ENCODE measurements at regions not wholly inside any gene's neighbourhood (a gene's known extent, or its start where the extent isn't known, plus 50 kb on each side); places are given as distances from the start of the nearest gene placed in this dataset.

GRCh38 chr1:234862944-234863515 is 253.1 kb upstream of the IRF2BP2 start:
- intact Hi-C loops (cut with micrococcal nuclease; ENCODE audit: unreplicated experiment) = no loop called here
- CTCF ChIA-PET (ENCODE audit: low intra/inter-chr PET ratio, low total read pairs) = no interaction called here
- peak overlapping the region; percentile 71 for H3K4me2 ChIP-seq (ENCODE audit: low read depth, low read length)
- TF ChIP-seq, protein P1, sequence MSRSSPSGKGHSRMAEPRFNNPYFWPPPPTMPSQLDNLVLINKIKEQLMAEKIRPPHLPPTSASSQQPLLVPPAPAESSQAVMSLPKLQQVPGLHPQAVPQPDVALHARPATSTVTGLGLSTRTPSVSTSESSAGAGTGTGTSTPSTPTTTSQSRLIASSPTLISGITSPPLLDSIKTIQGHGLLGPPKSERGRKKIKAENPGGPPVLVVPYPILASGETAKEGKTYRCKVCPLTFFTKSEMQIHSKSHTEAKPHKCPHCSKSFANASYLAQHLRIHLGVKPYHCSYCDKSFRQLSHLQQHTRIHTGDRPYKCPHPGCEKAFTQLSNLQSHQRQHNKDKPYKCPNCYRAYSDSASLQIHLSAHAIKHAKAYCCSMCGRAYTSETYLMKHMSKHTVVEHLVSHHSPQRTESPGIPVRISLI (CRISPR knock-in tag; IDR thresholded peaks at IDR 0.05; ENCODE audit: borderline replicate concordance) = no peak
- TF ChIP-seq ZNF432 (CRISPR knock-in tag; IDR thresholded peaks at IDR 0.05; ENCODE audit: borderline replicate concordance) = no peak
- peak; percentile 79 for TF ChIP-seq SALL1 (CRISPR knock-in tag; IDR thresholded peaks at IDR 0.05)
- peak; percentile 71 for TF ChIP-seq MED1 (CRISPR knock-in tag; IDR thresholded peaks at IDR 0.05)
- TF ChIP-seq HOXA7 (CRISPR knock-in tag; IDR thresholded peaks at IDR 0.05) = no peak
- no peak for TF ChIP-seq MAFF (IDR thresholded peaks at IDR 0.05; ENCODE audit: low read depth, low read length)
- TF ChIP-seq CCDC6 (CRISPR knock-in tag; IDR thresholded peaks at IDR 0.05) = no peak; the same call in 1 of the 2 replicates
- TF ChIP-seq, protein P2, sequence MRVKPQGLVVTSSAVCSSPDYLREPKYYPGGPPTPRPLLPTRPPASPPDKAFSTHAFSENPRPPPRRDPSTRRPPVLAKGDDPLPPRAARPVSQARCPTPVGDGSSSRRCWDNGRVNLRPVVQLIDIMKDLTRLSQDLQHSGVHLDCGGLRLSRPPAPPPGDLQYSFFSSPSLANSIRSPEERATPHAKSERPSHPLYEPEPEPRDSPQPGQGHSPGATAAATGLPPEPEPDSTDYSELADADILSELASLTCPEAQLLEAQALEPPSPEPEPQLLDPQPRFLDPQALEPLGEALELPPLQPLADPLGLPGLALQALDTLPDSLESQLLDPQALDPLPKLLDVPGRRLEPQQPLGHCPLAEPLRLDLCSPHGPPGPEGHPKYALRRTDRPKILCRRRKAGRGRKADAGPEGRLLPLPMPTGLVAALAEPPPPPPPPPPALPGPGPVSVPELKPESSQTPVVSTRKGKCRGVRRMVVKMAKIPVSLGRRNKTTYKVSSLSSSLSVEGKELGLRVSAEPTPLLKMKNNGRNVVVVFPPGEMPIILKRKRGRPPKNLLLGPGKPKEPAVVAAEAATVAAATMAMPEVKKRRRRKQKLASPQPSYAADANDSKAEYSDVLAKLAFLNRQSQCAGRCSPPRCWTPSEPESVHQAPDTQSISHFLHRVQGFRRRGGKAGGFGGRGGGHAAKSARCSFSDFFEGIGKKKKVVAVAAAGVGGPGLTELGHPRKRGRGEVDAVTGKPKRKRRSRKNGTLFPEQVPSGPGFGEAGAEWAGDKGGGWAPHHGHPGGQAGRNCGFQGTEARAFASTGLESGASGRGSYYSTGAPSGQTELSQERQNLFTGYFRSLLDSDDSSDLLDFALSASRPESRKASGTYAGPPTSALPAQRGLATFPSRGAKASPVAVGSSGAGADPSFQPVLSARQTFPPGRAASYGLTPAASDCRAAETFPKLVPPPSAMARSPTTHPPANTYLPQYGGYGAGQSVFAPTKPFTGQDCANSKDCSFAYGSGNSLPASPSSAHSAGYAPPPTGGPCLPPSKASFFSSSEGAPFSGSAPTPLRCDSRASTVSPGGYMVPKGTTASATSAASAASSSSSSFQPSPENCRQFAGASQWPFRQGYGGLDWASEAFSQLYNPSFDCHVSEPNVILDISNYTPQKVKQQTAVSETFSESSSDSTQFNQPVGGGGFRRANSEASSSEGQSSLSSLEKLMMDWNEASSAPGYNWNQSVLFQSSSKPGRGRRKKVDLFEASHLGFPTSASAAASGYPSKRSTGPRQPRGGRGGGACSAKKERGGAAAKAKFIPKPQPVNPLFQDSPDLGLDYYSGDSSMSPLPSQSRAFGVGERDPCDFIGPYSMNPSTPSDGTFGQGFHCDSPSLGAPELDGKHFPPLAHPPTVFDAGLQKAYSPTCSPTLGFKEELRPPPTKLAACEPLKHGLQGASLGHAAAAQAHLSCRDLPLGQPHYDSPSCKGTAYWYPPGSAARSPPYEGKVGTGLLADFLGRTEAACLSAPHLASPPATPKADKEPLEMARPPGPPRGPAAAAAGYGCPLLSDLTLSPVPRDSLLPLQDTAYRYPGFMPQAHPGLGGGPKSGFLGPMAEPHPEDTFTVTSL (CRISPR knock-in tag; IDR thresholded peaks at IDR 0.05; ENCODE audit: borderline replicate concordance) = peak; percentile 18; the same call in 1 of the 2 replicates
- TF ChIP-seq ZFAT (CRISPR knock-in tag; conservative IDR thresholded peaks at IDR 0.05) = no peak
- no peak for TF ChIP-seq ZNF567 (CRISPR knock-in tag; IDR thresholded peaks at IDR 0.05; ENCODE audit: borderline replicate concordance)
- no peak for TF ChIP-seq SUZ12 (IDR thresholded peaks at IDR 0.05; ENCODE audit: low read depth, low read length)
- TF ChIP-seq ZNF484 (CRISPR knock-in tag; IDR thresholded peaks at IDR 0.05; ENCODE audit: borderline replicate concordance, low read depth) = no peak
- no peak for TF ChIP-seq ZNF326 (CRISPR knock-in tag; IDR thresholded peaks at IDR 0.05; ENCODE audit: borderline replicate concordance)
- TF ChIP-seq ZNF672 (CRISPR knock-in tag; IDR thresholded peaks at IDR 0.05) = no peak
- TF ChIP-seq, protein P3, sequence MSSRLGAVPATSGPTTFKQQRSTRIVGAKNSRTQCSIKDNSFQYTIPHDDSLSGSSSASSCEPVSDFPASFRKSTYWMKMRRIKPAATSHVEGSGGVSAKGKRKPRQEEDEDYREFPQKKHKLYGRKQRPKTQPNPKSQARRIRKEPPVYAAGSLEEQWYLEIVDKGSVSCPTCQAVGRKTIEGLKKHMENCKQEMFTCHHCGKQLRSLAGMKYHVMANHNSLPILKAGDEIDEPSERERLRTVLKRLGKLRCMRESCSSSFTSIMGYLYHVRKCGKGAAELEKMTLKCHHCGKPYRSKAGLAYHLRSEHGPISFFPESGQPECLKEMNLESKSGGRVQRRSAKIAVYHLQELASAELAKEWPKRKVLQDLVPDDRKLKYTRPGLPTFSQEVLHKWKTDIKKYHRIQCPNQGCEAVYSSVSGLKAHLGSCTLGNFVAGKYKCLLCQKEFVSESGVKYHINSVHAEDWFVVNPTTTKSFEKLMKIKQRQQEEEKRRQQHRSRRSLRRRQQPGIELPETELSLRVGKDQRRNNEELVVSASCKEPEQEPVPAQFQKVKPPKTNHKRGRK (CRISPR knock-in tag; IDR thresholded peaks at IDR 0.05) = no peak
- TF ChIP-seq EZH2 (conservative IDR thresholded peaks at IDR 0.05; ENCODE audit: low read depth, low read length) = no peak

More at GRCh38 chr1:234862944-234863515, 253.1 kb upstream of the IRF2BP2 start:
- FAIRE-seq = no peak
- WGBS (ENCODE audit: low lambda C conversion rate) = 44% methylated on average over 11 of the region's 13 CpGs
- BruUV-seq (replicated peaks) = TSS peak; percentile 92
- Histone ChIP-seq H4K20me1 (ENCODE audit: insufficient read depth, low read length) (no peaks in the 10 kb centered on the region), H3K9me3 (ENCODE audit: low read length) (no peaks in the 10 kb centered on the region), H3K27ac (ENCODE audit: extremely low read length, insufficient read depth, low read length) (peak overlapping the region; percentile 84), H3K79me2 (ENCODE audit: insufficient read depth, low read length) (no peaks in the 10 kb centered on the region), H2AFZ (ENCODE audit: low read length) (no peak overlapping the region), H3K27me3 (ENCODE audit: control insufficient read depth in 1 of 2, insufficient read depth in 2 of 2, low read length in 2 of 2) (no peaks in the 10 kb centered on the region), H3K4me3 (replicated peaks in 1 of 3; ENCODE audit: insufficient read depth in 1 of 3, low read depth in 2 of 3, low read length in 3 of 3) (peak overlapping the region; percentile 6 to 47 (median 27); a peak in 4 of 6 replicates), H3K4me1 (ENCODE audit: insufficient read depth, low read length) (peaks cover 69% of the 10 kb centered on the region), H3K9ac (ENCODE audit: insufficient read depth, low read depth, low read length) (peak overlapping the region; percentile 70), H3K36me3 (replicated peaks in 1 of 2; ENCODE audit: control insufficient read depth in 1 of 2, insufficient read depth in 2 of 2, low read length in 2 of 2) (no peaks in the 10 kb centered on the region)
- peak; percentile 86 for ATAC-seq
- in situ Hi-C loops (cut with HindIII; ENCODE audit: extremely low pct_ligation_motif_present, low pct_unique_long_range_greater_than_20kb) = no loop called here
- POLR2A ChIA-PET = interaction anchor here (0.7 to 2.8 kb wide), 24 partner anchors 10 to 318 kb away, joined by 3 to 46 read pairs (median 4); no protein-coding TSS in a partner anchor
- peak; percentile 65 for DNase-seq (ENCODE audit: low spot score)
